Psoas muscle (tissue), 7 donors: ENCODE measurements at regions not wholly inside any gene's neighbourhood (a gene's known extent, or its start where the extent isn't known, plus 50 kb on each side); places are given as distances from the start of the nearest gene placed in this dataset.

ENCODE experiments used
- ATAC-seq, 4 donors: fragments of 200-7000 bp; cut with Tn5 transposase; one replicate each; pipeline ENCODE4 v1.9.1; 2020; ENCODE audit warnings: moderate library complexity in 3 of 4, mild to moderate bottlenecking in 2 of 4
- DNase-seq, 2 donors: peaks; one replicate each; pipeline ENCODE4 v3.0.0-alpha.2; 2020
- H3K27ac ChIP-seq: fragments of 200-600 bp; one replicate; pipeline ENCODE4 v1.8.0; 2022
- H3K27me3 ChIP-seq, 3 donors: fragments of 200-600 bp in 1 of 3; one replicate each; pipeline versions ENCODE4 v1.6.1 to v1.8.0; 2013 to 2022; ENCODE audit warnings: low read length in 2 of 3, mild to moderate bottlenecking in 2 of 3, moderate library complexity in 1 of 3; ENCODE audit not compliant: insufficient read depth in 3 of 3
- H3K36me3 ChIP-seq, 2 donors: fragments of 200-600 bp in 1 of 2; one replicate each; pipeline versions ENCODE4 v1.6.1 to v1.8.0; 2013 to 2022; ENCODE audit warnings: low read depth in 1 of 2, mild to moderate bottlenecking in 1 of 2, moderate library complexity in 1 of 2; ENCODE audit not compliant: insufficient read depth in 1 of 2
- H3K4me1 ChIP-seq: fragments of 200-600 bp; one replicate; pipeline ENCODE4 v1.8.0; 2022
- H3K4me3 ChIP-seq: fragments of 200-600 bp; one replicate; pipeline ENCODE4 v1.8.0; 2022; ENCODE audit warnings: mild to moderate bottlenecking
- H3K9me3 ChIP-seq: fragments of 200-600 bp; one replicate; pipeline ENCODE4 v1.8.0; 2022
- CTCF ChIP-seq: fragments of 200-600 bp; IDR thresholded peaks from one replicate; pipeline ENCODE4 v1.8.0; 2022; ENCODE audit warnings: antibody characterized with exemption
- WGBS, 3 donors: extraction: QIAGEN DNeasy Blood & Tissue Kit; methylation state at CpG; one replicate each; pipeline versions ENCODE4 v1.1.6 to v1.1.7; 2013; 5-methylcytosine and 5-hydroxymethylcytosine counted together
- intact Hi-C, 2 donors: fragments of 100-400 bp; cut with DNase I; formaldehyde crosslinking; loops; one replicate each; pipeline versions ENCODE4 v1.11.0 to v1.14.2; 2022
- donor health status: healthy with polysubstance abuse.
- donor health status: DM: no; HTN: no; CAD: no; lungs with moderate emphysema.
- donor health status: Bipolar disorder and iron deficiency.
- donor health status: healthy.
- donor health status: DM: yes; HTN: yes; CAD: no.
- donor health status: DM: no; HTN: no; CAD: no.
- donor health status: DM: yes; HTN: yes; CAD: no.

GRCh38 chr3:82132210-82133069 lies 371.0 kb upstream of the GBE1 start:
- WGBS, 3 donors, result 84 to 89% (median 87%) methylated on average over 3 of the region's 3 CpGs
- Histone ChIP-seq H3K36me3 (no peaks in the 10 kb centered on the region), H3K9me3 (no peaks in the 10 kb centered on the region), H3K27ac (no peak overlapping the region), H3K4me3 (no peak overlapping the region), H3K27me3 (no peaks in the 10 kb centered on the region), H3K4me1 (no peaks in the 10 kb centered on the region)
- no peak for DNase-seq
- intact Hi-C loops, result loop anchor here (2.0 to 10.0 kb wide), 4 partner anchors 222 to 468 kb away; no protein-coding TSS in a partner anchor
- no peak for ATAC-seq
- TF ChIP-seq CTCF, result no peak

GRCh38 chr3:82130046-82130445 lies 368.6 kb upstream of the GBE1 start:
- no peaks in the 10 kb centered on the region for H3K4me1 ChIP-seq
- intact Hi-C loops, result loop anchor here (5.0 to 10.0 kb wide), 2 partner anchors 258 to 465 kb away; no protein-coding TSS in a partner anchor
- ATAC-seq (no peak), DNase-seq (no peak)
- H3K36me3 ChIP-seq, result no peaks in the 10 kb centered on the region
- H3K4me3 ChIP-seq, result no peak overlapping the region
- 89 to 93% (median 90%) methylated on average over 4 of the region's 4 CpGs for whole genome bisulfite sequencing, 3 donors
- no peak for TF ChIP-seq CTCF
- H3K27me3 ChIP-seq, result no peaks in the 10 kb centered on the region
- no peaks in the 10 kb centered on the region for H3K9me3 ChIP-seq
- no peak overlapping the region for H3K27ac ChIP-seq

- intact Hi-C loops, result no loop called here
- TF ChIP-seq CTCF, result no peak
- Histone ChIP-seq H3K27me3 (no peaks in the 10 kb centered on the region), H3K4me3 (no peak overlapping the region), H3K9me3 (no peaks in the 10 kb centered on the region), H3K4me1 (no peaks in the 10 kb centered on the region), H3K27ac (no peak overlapping the region), H3K36me3 (no peaks in the 10 kb centered on the region)
- DNase-seq, result no peak
- ATAC-seq, result no peak
- 80 to 90% (median 84%) methylated on average over 2 of the region's 2 CpGs for WGBS, 3 donors
Measured at GRCh38 chr3:82129221-82129801, 367.9 kb upstream of the GBE1 start.

- TF ChIP-seq CTCF, result no peak
- Histone ChIP-seq H3K27me3 (no peaks in the 10 kb centered on the region), H3K4me3 (no peak overlapping the region), H3K36me3 (no peaks in the 10 kb centered on the region), H3K27ac (no peak overlapping the region), H3K9me3 (no peaks in the 10 kb centered on the region), H3K4me1 (no peaks in the 10 kb centered on the region)
- intact Hi-C loops, result no loop called here
- DNase-seq (no peak), ATAC-seq (no peak)
- 26 to 37% (median 33%) methylated on average over 4 of the region's 4 CpGs for WGBS, 3 donors
Measured at GRCh38 chr3:82128271-82128670, 366.8 kb upstream of the GBE1 start.
